ENCODE measurements at regions not wholly inside any gene's neighbourhood (a gene's known extent, or its start where the extent isn't known, plus 50 kb on each side); places are given as distances from the start of the nearest gene placed in this dataset.

DNA sequence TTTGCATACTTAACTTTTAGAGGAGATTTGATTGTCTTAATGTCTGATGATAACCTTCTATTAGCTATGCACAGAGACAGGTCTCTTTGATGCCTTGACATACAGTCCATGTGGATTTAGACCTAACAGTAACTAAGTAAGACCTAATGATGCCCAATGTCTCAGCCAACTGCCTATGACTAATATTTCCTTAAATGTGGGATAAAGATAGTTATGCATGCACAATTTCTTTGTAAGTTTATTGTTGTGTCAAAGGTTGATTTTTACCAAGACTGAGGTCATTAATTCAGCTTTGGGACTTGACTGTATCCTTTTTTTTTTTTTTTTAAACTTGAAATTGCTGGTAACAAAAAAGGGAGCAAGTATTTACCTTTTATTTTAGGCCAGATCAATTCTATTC is 450.0 kb downstream of the HAO1 start:
- Histone ChIP-seq H3K27me3 (replicated peaks in 1 of 4; ENCODE audit: control extremely low read depth in 1 of 4, control insufficient read depth in 3 of 4, insufficient read depth in 4 of 4, low read length in 3 of 4) (no peaks in the 10 kb centered on the region), H4K20me1 (ENCODE audit: control insufficient read depth, insufficient read depth, low read length, poor library complexity, severe bottlenecking) (no peaks in the 10 kb centered on the region), H3K9me3 (ENCODE audit: control extremely low read depth in 1 of 3, control insufficient read depth in 2 of 3, insufficient read depth in 1 of 3, low read length in 2 of 3) (peaks cover 0 to 11% (median 4%) of the 10 kb centered on the region in 3 donors), H3K4me2 (replicated peaks; ENCODE audit: low read depth, low read length, poor library complexity, severe bottlenecking) (no peak overlapping the region), H3K36me3 (replicated peaks in 1 of 2; ENCODE audit: control extremely low read depth in 1 of 2, control insufficient read depth in 1 of 2, extremely low read depth in 1 of 2, insufficient read depth in 2 of 2, low read length in 1 of 2) (no peaks in the 10 kb centered on the region), H3K27ac (ENCODE audit: low read length in 2 of 2) (no peak overlapping the region), H3K9ac (ENCODE audit: low read length) (no peak overlapping the region), H3K79me2 (ENCODE audit: control insufficient read depth, insufficient read depth, low read length) (no peaks in the 10 kb centered on the region), H3K4me3 (ENCODE audit: control extremely low read depth in 1 of 5, extremely low read depth in 1 of 5, insufficient read depth in 1 of 5, low read depth in 2 of 5, low read length in 4 of 5) (no peak overlapping the region), H3K4me1 (ENCODE audit: control insufficient read depth in 2 of 2, insufficient read depth in 2 of 2, low read length in 2 of 2) (no peaks in the 10 kb centered on the region), H2AFZ (ENCODE audit: insufficient read depth, low read depth, low read length, poor library complexity, severe bottlenecking) (no peak overlapping the region)
- TF ChIP-seq CTCF (IDR thresholded peaks at IDR 0.05): no peak
- TF ChIP-seq EZH2 (IDR thresholded peaks at IDR 0.05; ENCODE audit: borderline replicate concordance, insufficient read depth, low read depth, low read length, poor library complexity, severe bottlenecking): no peak
- H3K4me1 Mint-ChIP-seq: no peaks in the 10 kb centered on the region
- H3K27me3 Mint-ChIP-seq: no peaks in the 10 kb centered on the region
- ChIA-PET CTCF (no interaction called here), POLR2A (no interaction called here)
- H3K9me3 Mint-ChIP-seq (ENCODE audit: insufficient read depth): peaks cover 8% of the 10 kb centered on the region
- DNase-seq (no peak), ATAC-seq (ENCODE audit: low read depth) (no peak)
- intact Hi-C loops (cut with micrococcal nuclease): no loop called here
- no peak overlapping the region for H3K27ac Mint-ChIP-seq
- no peak overlapping the region for H3K4me3 Mint-ChIP-seq

DNA sequence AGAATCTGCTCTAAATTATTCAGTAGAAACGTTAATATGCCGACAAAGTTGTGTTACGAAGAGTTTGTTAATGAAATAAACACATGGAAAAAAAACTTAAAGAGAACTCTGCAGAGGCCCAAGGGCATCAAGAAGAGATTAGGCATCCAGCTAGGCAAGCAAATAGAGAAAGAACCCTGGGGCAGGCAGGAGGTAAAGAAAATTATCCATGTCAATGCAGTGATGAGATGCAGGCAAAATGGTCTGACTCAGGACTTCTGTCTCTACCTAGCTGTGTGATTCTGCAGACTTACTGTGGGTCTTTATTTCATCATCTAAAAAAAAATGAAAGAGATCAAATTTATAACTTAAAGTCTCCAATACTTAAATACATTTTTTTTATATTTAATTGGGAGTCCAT is 448.0 kb downstream of the HAO1 start:
- Mint-ChIP-seq H3K4me3 (no peak overlapping the region), H3K27me3 (no peaks in the 10 kb centered on the region), H3K9me3 (ENCODE audit: insufficient read depth) (peaks cover 8% of the 10 kb centered on the region), H3K4me1 (no peaks in the 10 kb centered on the region), H3K27ac (no peak overlapping the region)
- no peak for ATAC-seq (ENCODE audit: low read depth)
- Histone ChIP-seq H3K36me3 (replicated peaks in 1 of 2; ENCODE audit: control extremely low read depth in 1 of 2, control insufficient read depth in 1 of 2, extremely low read depth in 1 of 2, insufficient read depth in 2 of 2, low read length in 1 of 2) (no peaks in the 10 kb centered on the region), H3K4me3 (ENCODE audit: control extremely low read depth in 1 of 5, extremely low read depth in 1 of 5, insufficient read depth in 1 of 5, low read depth in 2 of 5, low read length in 4 of 5) (no peak overlapping the region), H3K9me3 (ENCODE audit: control extremely low read depth in 1 of 3, control insufficient read depth in 2 of 3, insufficient read depth in 1 of 3, low read length in 2 of 3) (peaks cover 0 to 11% (median 4%) of the 10 kb centered on the region in 3 donors), H2AFZ (ENCODE audit: insufficient read depth, low read depth, low read length, poor library complexity, severe bottlenecking) (no peak overlapping the region), H3K4me2 (replicated peaks; ENCODE audit: low read depth, low read length, poor library complexity, severe bottlenecking) (no peak overlapping the region), H3K27ac (ENCODE audit: low read length in 2 of 2) (no peak overlapping the region), H3K9ac (ENCODE audit: low read length) (no peak overlapping the region), H3K79me2 (ENCODE audit: control insufficient read depth, insufficient read depth, low read length) (no peaks in the 10 kb centered on the region), H4K20me1 (ENCODE audit: control insufficient read depth, insufficient read depth, low read length, poor library complexity, severe bottlenecking) (no peaks in the 10 kb centered on the region), H3K27me3 (replicated peaks in 1 of 4; ENCODE audit: control extremely low read depth in 1 of 4, control insufficient read depth in 3 of 4, insufficient read depth in 4 of 4, low read length in 3 of 4) (no peaks in the 10 kb centered on the region), H3K4me1 (ENCODE audit: control insufficient read depth in 2 of 2, insufficient read depth in 2 of 2, low read length in 2 of 2) (no peaks in the 10 kb centered on the region)
- ChIA-PET CTCF (no interaction called here), POLR2A (no interaction called here)
- no peak for DNase-seq
- intact Hi-C loops (cut with micrococcal nuclease): no loop called here
- 100% methylated on average over 1 of the region's 3 CpGs for WGBS (ENCODE audit: insufficient coverage)
- TF ChIP-seq EZH2 (IDR thresholded peaks at IDR 0.05; ENCODE audit: borderline replicate concordance, insufficient read depth, low read depth, low read length, poor library complexity, severe bottlenecking): no peak
- no peak for TF ChIP-seq CTCF (IDR thresholded peaks at IDR 0.05)

All from B cell (primary cell).